ENCODE measurements at regions not wholly inside any gene's neighbourhood (a gene's known extent, or its start where the extent isn't known, plus 50 kb on each side); places are given as distances from the start of the nearest gene placed in this dataset.
"Not testable (repeated sequence)": the region's sequence is repeated elsewhere in the genome, so short reads cannot be mapped to it uniquely, and the experiment has no call there.

DNA sequence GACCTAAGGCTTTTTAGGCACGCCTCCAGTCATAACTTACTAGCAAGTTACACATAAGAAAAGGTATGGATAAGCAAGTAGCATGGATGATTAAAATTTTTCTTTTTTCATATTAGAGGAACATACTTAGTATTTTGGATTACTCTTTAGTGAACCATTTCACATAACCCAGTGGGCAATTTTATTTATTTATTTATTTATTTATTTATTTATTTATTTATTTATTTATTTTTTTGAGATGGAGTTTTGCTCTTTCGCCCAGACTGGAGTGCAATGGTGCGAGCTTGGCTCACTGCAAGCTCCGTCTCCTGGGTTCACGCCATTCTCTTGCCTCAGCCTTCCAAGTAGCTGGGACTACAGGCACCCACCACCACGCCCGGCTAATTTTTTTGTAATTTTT is 937.7 kb downstream of the C4orf33 start (continued):
- TF ChIP-seq, protein P1, sequence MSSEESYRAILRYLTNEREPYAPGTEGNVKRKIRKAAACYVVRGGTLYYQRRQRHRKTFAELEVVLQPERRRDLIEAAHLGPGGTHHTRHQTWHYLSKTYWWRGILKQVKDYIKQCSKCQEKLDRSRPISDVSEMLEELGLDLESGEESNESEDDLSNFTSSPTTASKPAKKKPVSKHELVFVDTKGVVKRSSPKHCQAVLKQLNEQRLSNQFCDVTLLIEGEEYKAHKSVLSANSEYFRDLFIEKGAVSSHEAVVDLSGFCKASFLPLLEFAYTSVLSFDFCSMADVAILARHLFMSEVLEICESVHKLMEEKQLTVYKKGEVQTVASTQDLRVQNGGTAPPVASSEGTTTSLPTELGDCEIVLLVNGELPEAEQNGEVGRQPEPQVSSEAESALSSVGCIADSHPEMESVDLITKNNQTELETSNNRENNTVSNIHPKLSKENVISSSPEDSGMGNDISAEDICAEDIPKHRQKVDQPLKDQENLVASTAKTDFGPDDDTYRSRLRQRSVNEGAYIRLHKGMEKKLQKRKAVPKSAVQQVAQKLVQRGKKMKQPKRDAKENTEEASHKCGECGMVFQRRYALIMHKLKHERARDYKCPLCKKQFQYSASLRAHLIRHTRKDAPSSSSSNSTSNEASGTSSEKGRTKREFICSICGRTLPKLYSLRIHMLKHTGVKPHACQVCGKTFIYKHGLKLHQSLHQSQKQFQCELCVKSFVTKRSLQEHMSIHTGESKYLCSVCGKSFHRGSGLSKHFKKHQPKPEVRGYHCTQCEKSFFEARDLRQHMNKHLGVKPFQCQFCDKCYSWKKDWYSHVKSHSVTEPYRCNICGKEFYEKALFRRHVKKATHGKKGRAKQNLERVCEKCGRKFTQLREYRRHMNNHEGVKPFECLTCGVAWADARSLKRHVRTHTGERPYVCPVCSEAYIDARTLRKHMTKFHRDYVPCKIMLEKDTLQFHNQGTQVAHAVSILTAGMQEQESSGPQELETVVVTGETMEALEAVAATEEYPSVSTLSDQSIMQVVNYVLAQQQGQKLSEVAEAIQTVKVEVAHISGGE (tag by site-specific recombination; conservative IDR thresholded peaks at IDR 0.05; ENCODE audit: low read depth), result peak; percentile 73
- peak; percentile 62 for TF ChIP-seq ZNF555 (tag by site-specific recombination; conservative IDR thresholded peaks at IDR 0.05)
- TF ChIP-seq, protein P2, sequence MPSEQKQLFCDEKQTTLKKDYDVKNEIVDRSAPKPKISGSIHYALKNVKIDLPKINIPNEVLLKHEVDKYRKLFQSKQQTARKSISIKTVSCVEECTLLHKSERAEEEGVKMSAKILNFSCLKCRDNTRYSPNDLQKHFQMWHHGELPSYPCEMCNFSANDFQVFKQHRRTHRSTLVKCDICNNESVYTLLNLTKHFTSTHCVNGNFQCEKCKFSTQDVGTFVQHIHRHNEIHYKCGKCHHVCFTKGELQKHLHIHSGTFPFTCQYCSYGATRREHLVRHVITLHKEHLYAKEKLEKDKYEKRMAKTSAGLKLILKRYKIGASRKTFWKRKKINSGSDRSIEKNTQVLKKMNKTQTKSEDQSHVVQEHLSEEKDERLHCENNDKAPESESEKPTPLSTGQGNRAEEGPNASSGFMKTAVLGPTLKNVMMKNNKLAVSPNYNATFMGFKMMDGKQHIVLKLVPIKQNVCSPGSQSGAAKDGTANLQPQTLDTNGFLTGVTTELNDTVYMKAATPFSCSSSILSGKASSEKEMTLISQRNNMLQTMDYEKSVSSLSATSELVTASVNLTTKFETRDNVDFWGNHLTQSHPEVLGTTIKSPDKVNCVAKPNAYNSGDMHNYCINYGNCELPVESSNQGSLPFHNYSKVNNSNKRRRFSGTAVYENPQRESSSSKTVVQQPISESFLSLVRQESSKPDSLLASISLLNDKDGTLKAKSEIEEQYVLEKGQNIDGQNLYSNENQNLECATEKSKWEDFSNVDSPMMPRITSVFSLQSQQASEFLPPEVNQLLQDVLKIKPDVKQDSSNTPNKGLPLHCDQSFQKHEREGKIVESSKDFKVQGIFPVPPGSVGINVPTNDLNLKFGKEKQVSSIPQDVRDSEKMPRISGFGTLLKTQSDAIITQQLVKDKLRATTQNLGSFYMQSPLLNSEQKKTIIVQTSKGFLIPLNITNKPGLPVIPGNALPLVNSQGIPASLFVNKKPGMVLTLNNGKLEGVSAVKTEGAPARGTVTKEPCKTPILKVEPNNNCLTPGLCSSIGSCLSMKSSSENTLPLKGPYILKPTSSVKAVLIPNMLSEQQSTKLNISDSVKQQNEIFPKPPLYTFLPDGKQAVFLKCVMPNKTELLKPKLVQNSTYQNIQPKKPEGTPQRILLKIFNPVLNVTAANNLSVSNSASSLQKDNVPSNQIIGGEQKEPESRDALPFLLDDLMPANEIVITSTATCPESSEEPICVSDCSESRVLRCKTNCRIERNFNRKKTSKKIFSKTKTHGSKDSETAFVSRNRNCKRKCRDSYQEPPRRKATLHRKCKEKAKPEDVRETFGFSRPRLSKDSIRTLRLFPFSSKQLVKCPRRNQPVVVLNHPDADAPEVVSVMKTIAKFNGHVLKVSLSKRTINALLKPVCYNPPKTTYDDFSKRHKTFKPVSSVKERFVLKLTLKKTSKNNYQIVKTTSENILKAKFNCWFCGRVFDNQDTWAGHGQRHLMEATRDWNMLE (tag by site-specific recombination; conservative IDR thresholded peaks at IDR 0.05; ENCODE audit: low read depth), result peak; percentile 80
- peak; percentile 70 for TF ChIP-seq ZNF426 (tag by site-specific recombination; IDR thresholded peaks at IDR 0.05)

DNA sequence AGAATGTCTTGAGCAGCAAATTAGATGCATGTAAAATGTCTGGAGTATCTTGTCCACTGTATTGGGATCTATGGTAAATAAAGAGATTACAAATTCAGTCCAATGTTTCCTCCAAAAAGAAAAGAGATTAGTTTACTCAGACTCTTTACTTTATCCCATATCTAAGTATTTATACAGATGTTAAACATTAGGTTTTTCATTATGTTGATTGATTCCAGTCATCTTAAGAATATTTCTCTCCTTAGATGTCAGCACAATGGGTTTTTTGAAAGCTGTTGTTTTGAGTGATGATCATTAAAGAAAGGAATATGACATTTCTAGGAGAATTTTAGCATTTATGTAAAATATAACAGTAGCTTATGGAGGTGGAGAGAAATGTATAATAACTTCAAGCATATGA is 938.9 kb downstream of the C4orf33 start:
- Histone ChIP-seq H3K4me3 (ENCODE audit: low read depth, low read length) (no peak overlapping the region), H3K36me3 (ENCODE audit: control insufficient read depth in 2 of 2, insufficient read depth in 1 of 2, low read length in 2 of 2) (no peaks in the 10 kb centered on the region), H3K27ac (ENCODE audit: extremely low read depth, low read depth, low read length) (no peak overlapping the region), H3K9me3 (ENCODE audit: control insufficient read depth, insufficient read depth, low read depth, low read length) (no peaks in the 10 kb centered on the region), H3K4me1 (ENCODE audit: control insufficient read depth, insufficient read depth, low read length) (no peaks in the 10 kb centered on the region)
- CTCF ChIA-PET, result no interaction called here
- no peak for TF ChIP-seq ZNF292 (tag by site-specific recombination; IDR thresholded peaks at IDR 0.05; ENCODE audit: borderline replicate concordance, low read depth)
- TF ChIP-seq MZF1 (tag by site-specific recombination; IDR thresholded peaks at IDR 0.05; ENCODE audit: borderline replicate concordance), result no peak
- no peak for TF ChIP-seq SETDB1 (IDR thresholded peaks at IDR 0.05; ENCODE audit: insufficient read length, low read length)
- no peak for TF ChIP-seq ZNF311 (tag by site-specific recombination; IDR thresholded peaks at IDR 0.05; ENCODE audit: borderline replicate concordance)
- TF ChIP-seq, protein P3, sequence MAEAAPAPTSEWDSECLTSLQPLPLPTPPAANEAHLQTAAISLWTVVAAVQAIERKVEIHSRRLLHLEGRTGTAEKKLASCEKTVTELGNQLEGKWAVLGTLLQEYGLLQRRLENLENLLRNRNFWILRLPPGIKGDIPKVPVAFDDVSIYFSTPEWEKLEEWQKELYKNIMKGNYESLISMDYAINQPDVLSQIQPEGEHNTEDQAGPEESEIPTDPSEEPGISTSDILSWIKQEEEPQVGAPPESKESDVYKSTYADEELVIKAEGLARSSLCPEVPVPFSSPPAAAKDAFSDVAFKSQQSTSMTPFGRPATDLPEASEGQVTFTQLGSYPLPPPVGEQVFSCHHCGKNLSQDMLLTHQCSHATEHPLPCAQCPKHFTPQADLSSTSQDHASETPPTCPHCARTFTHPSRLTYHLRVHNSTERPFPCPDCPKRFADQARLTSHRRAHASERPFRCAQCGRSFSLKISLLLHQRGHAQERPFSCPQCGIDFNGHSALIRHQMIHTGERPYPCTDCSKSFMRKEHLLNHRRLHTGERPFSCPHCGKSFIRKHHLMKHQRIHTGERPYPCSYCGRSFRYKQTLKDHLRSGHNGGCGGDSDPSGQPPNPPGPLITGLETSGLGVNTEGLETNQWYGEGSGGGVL (tag by site-specific recombination; IDR thresholded peaks at IDR 0.05), result no peak
- no peak for TF ChIP-seq ZNF324 (tag by site-specific recombination; IDR thresholded peaks at IDR 0.05)
- POLR2A ChIA-PET, result no interaction called here

DNA sequence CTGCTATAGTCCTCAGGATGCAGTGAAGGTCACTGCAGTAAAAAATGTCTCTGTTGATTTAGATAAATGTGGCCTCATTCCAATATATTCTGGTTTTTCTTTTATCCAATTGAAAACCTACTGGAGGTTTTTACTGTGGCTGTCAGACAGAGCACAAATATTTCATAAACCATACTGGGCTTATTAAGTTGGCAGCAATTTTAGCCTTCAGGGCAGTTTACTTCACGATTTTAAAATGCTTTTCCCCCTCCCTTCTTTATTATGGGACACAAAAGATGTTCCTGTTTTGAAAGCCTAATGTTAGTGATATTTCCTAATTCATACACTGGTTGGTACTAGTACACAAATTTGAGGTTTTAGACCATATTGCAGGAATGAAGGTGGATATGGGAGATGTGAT is 939.4 kb downstream of the C4orf33 start:
- Histone ChIP-seq H3K36me3 (ENCODE audit: control insufficient read depth in 2 of 2, insufficient read depth in 1 of 2, low read length in 2 of 2) (no peaks in the 10 kb centered on the region), H3K4me1 (ENCODE audit: control insufficient read depth, insufficient read depth, low read length) (no peaks in the 10 kb centered on the region), H3K4me3 (ENCODE audit: low read depth, low read length) (no peak overlapping the region), H3K9me3 (ENCODE audit: control insufficient read depth, insufficient read depth, low read depth, low read length) (no peaks in the 10 kb centered on the region), H3K27ac (ENCODE audit: extremely low read depth, low read depth, low read length) (no peak overlapping the region)
- ChIA-PET CTCF (no interaction called here), POLR2A (no interaction called here)
- no peak for TF ChIP-seq TRIM28 (IDR thresholded peaks at IDR 0.05; ENCODE audit: borderline replicate concordance, low read length)

DNA sequence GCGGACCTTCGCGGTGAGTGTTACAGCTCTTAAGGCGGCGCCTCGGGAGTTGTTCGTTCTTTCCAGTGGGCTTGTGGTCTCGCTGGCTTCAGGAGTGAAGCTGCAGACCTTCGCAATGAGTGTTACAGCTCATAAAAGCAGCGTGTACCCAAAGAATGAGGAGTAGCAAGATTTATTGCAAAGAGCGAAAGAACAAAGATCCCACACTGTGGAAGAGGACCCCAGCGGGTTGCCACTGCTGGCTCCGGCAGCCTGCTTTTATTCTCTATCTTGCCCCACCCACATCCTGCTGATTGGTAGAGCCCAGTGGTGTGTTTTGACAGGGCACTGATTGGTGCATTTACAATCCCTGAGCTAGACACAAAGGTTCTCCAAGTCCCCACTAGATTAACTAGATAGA is 941.9 kb downstream of the C4orf33 start:
- H3K9me3 ChIP-seq (ENCODE audit: control insufficient read depth, insufficient read depth, low read depth, low read length); H3K4me3 ChIP-seq (ENCODE audit: low read depth, low read length); POLR2A ChIA-PET; H3K36me3 ChIP-seq (ENCODE audit: control insufficient read depth in 2 of 2, insufficient read depth in 1 of 2, low read length in 2 of 2); H3K27ac ChIP-seq (ENCODE audit: extremely low read depth, low read depth, low read length); H3K4me1 ChIP-seq (ENCODE audit: control insufficient read depth, insufficient read depth, low read length): not testable (repeated sequence)
- CTCF ChIA-PET, result interaction anchor here (0.5 kb wide), 1 partner anchor 46 kb away, joined by 3 read pairs; no protein-coding TSS in a partner anchor

DNA sequence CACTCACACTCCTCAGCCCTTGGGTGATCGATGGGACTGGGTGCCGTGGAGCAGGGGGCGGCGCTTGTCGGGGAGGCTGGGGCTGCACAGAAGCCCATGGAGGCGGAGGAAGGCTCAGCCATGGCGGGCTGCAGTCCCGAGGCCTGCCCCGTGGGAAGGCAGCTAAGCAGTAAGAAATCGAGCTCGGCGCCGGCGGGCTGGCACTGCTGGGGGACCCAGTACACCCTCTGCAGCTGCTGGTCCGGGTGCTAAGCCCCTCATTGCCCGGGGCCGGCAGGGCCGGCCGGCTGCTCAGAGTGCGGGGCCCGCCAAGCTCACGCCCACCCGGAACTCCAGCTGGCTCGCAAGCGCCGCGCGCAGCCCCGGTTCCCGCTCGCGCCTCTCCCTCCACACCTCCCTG is 942.6 kb downstream of the C4orf33 start:
- H3K36me3 ChIP-seq (ENCODE audit: control insufficient read depth in 2 of 2, insufficient read depth in 1 of 2, low read length in 2 of 2); H3K4me3 ChIP-seq (ENCODE audit: low read depth, low read length); H3K9me3 ChIP-seq (ENCODE audit: control insufficient read depth, insufficient read depth, low read depth, low read length); POLR2A ChIA-PET; H3K27ac ChIP-seq (ENCODE audit: extremely low read depth, low read depth, low read length); CTCF ChIA-PET; H3K4me1 ChIP-seq (ENCODE audit: control insufficient read depth, insufficient read depth, low read length): not testable (repeated sequence)

Data from HEK293 (cell line).